HEK293T (cell line): ENCODE measurements at regions not wholly inside any gene's neighbourhood (a gene's known extent, or its start where the extent isn't known, plus 50 kb on each side); places are given as distances from the start of the nearest gene placed in this dataset.

Source experiments
- CTCF ChIA-PET: fragments of 350-600 bp; formaldehyde crosslinking; extraction: SDS; loops from one replicate; lab custom pipeline; 2021; ENCODE audit warnings: antibody characterized with exemption, inconsistent platforms; lab: Yijun Ruan, JAX
- POLR2A ChIA-PET: fragments of 350-600 bp; formaldehyde crosslinking; extraction: SDS; loops from one replicate; lab custom pipeline; 2020; ENCODE audit warnings: antibody characterized with exemption, inconsistent platforms; lab: Yijun Ruan, JAX
- DNase-seq: peaks from one replicate; pipeline ENCODE4 v3.0.0; 2012; ENCODE audit warnings: mixed read lengths; ENCODE audit errors: extremely low spot score
- ARNT ChIP-seq: fragments of 450-650 bp; IDR thresholded peaks from 2 replicates; pipeline ENCODE4 v1.6.1; 2017; ENCODE audit warnings: mild to moderate bottlenecking
- BHLHE40 ChIP-seq: fragments of 450-650 bp; IDR thresholded peaks from 2 replicates; pipeline ENCODE4 v1.6.1; 2016; ENCODE audit warnings: mild to moderate bottlenecking, moderate library complexity, borderline replicate concordance
- CTBP1 ChIP-seq: fragments of 450-650 bp; IDR thresholded peaks from 2 replicates; pipeline ENCODE4 v1.6.1; 2016; ENCODE audit warnings: borderline replicate concordance
- ELF4 ChIP-seq: fragments of 450-650 bp; IDR thresholded peaks from 2 replicates; pipeline ENCODE4 v1.6.1; 2017; ENCODE audit warnings: antibody characterized with exemption
- FOXA1 ChIP-seq: fragments of 450-650 bp; IDR thresholded peaks from 2 replicates; pipeline ENCODE4 v1.6.1; 2016; ENCODE audit warnings: mild to moderate bottlenecking
- FOXK2 ChIP-seq: fragments of 450-650 bp; IDR thresholded peaks from 2 replicates; pipeline ENCODE4 v1.6.1; 2016; ENCODE audit warnings: mild to moderate bottlenecking
- FOXM1 ChIP-seq: fragments of 450-650 bp; IDR thresholded peaks from 2 replicates; pipeline ENCODE4 v1.6.1; 2017; ENCODE audit warnings: mild to moderate bottlenecking, borderline replicate concordance
- HDGF ChIP-seq: fragments of 450-650 bp; IDR thresholded peaks from 2 replicates; pipeline ENCODE4 v1.6.1; 2017; ENCODE audit warnings: antibody characterized with exemption, borderline replicate concordance
- L3MBTL2 ChIP-seq: fragments of 450-650 bp; conservative IDR thresholded peaks from 2 replicates; pipeline ENCODE4 v1.6.1; 2016; ENCODE audit warnings: mild to moderate bottlenecking
- LEF1 ChIP-seq: fragments of 450-650 bp; IDR thresholded peaks from 2 replicates; pipeline ENCODE4 v1.6.1; 2017; ENCODE audit warnings: mild to moderate bottlenecking, borderline replicate concordance
- NFRKB ChIP-seq: fragments of 450-650 bp; IDR thresholded peaks from 2 replicates; pipeline ENCODE4 v1.6.1; 2016; ENCODE audit warnings: mild to moderate bottlenecking, moderate library complexity
- PKNOX1 ChIP-seq: fragments of 450-650 bp; IDR thresholded peaks from 2 replicates; pipeline ENCODE4 v1.6.1; 2016
- SP1 ChIP-seq: fragments of 450-650 bp; IDR thresholded peaks from 2 replicates; pipeline ENCODE4 v1.6.1; 2017
- SUZ12 ChIP-seq: fragments of 450-650 bp; IDR thresholded peaks from 2 replicates; pipeline ENCODE4 v1.6.1; 2016; ENCODE audit warnings: mild to moderate bottlenecking
- TARDBP ChIP-seq: fragments of 450-650 bp; IDR thresholded peaks from 2 replicates; pipeline ENCODE4 v1.6.1; 2016
- ZNF384 ChIP-seq: fragments of 450-650 bp; IDR thresholded peaks from 2 replicates; pipeline ENCODE4 v1.6.1; 2016

- DNase-seq: no peak
- no peak for TF ChIP-seq FOXA1
- no peak for TF ChIP-seq SUZ12
- TF ChIP-seq TARDBP: no peak
- TF ChIP-seq L3MBTL2: no peak
- no peak for TF ChIP-seq FOXM1
- no peak for TF ChIP-seq LEF1
- TF ChIP-seq HDGF: no peak
- TF ChIP-seq ARNT: no peak
- no peak for TF ChIP-seq CTBP1
- no peak for TF ChIP-seq FOXK2
- ChIA-PET POLR2A (no interaction called here), CTCF (interaction anchor here (1.5 kb wide), 1 partner anchor 67 kb away, joined by 4 read pairs; no protein-coding TSS in a partner anchor)
These were observed 185.1 kb downstream of the CDH26 start for GRCh38 chr20:60143261-60143842.

GRCh38 chr20:60144404-60144803, 186.2 kb downstream of the CDH26 start:
- no peak for DNase-seq
- TF ChIP-seq ARNT: no peak
- TF ChIP-seq SUZ12: no peak
- TF ChIP-seq BHLHE40: no peak
- no peak for TF ChIP-seq SP1
- no peak for TF ChIP-seq PKNOX1
- TF ChIP-seq ZNF384: no peak
- no peak for TF ChIP-seq L3MBTL2
- no peak for TF ChIP-seq TARDBP
- no peak for TF ChIP-seq HDGF
- no peak for TF ChIP-seq ELF4
- TF ChIP-seq FOXK2: no peak
- TF ChIP-seq NFRKB: no peak
- TF ChIP-seq LEF1: no peak
- TF ChIP-seq FOXM1: no peak
- no peak for TF ChIP-seq FOXA1
- POLR2A ChIA-PET: no interaction called here
- CTCF ChIA-PET: no interaction called here

GRCh38 chr20:60144974-60145527, 186.8 kb downstream of the CDH26 start:
- no peak for DNase-seq
- ChIA-PET CTCF (no interaction called here), POLR2A (no interaction called here)
- no peak for TF ChIP-seq FOXA1
- TF ChIP-seq ARNT: no peak
- no peak for TF ChIP-seq FOXK2
- no peak for TF ChIP-seq L3MBTL2
- TF ChIP-seq TARDBP: no peak
- TF ChIP-seq FOXM1: no peak
- no peak for TF ChIP-seq SP1
- no peak for TF ChIP-seq PKNOX1
- no peak for TF ChIP-seq ZNF384
- TF ChIP-seq ELF4: no peak
- no peak for TF ChIP-seq LEF1

GRCh38 chr20:60147004-60147403, 188.8 kb downstream of the CDH26 start:
- TF ChIP-seq HDGF (no peak), ARNT (no peak), LEF1 (no peak), SUZ12 (no peak), NFRKB (no peak), BHLHE40 (no peak), FOXK2 (no peak), ZNF384 (no peak), L3MBTL2 (no peak), PKNOX1 (no peak), CTBP1 (no peak), FOXA1 (no peak), SP1 (no peak), ELF4 (no peak)
- ChIA-PET POLR2A (no interaction called here), CTCF (no interaction called here)
- DNase-seq: no peak

DNA sequence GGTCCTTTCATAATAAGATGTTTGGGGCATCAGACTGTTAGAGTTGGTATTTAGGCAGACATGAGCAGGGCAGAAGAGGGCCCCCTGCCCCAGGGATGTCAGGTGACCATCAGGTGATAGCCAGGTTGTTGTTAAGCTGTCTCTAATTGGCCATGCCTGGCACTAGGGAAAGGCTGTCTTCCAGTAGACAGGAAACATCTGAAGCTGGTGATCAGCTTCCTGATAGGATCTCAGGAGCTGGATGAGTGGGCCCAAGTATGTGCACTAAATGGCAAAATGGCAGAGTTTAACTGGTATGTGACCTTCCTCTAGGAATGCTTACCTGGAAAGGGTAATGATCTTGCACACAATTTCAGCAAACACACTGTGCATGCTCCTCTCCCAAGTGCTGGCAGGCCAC, 190.7 kb downstream of the CDH26 start:
- POLR2A ChIA-PET: no interaction called here
- CTCF ChIA-PET: interaction anchor here (0.6 kb wide), 1 partner anchor 513 kb away, joined by 3 read pairs; no protein-coding TSS in a partner anchor
- TF ChIP-seq FOXA1 (no peak), ELF4 (no peak), CTBP1 (no peak), NFRKB (no peak), FOXM1 (no peak)
- DNase-seq: no peak

DNA sequence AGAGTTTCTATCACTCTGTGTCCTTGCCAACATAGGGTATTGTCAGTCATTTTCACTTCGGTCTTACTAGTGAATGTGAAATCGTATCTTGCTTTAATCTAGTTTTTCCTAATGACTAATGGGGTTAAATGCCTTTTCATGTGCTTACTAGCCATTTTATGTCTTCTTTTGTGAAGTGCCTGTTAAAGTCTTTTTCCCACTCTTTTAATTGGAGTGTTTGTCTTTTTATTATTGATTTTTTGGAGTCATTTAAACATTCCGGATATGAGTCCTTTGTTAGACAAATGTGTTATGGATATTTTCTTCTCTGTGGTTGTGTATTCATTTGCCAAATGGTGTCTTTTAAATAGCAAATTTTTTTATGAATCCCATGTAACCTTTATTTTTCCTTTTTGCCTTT, 194.6 kb downstream of the CDH26 start:
- TF ChIP-seq NFRKB (no peak), SUZ12 (no peak), TARDBP (no peak), HDGF (no peak), L3MBTL2 (no peak), ELF4 (no peak), ZNF384 (no peak), BHLHE40 (no peak), FOXK2 (no peak), PKNOX1 (no peak)
- no peak for DNase-seq
- POLR2A ChIA-PET: no interaction called here
- CTCF ChIA-PET: no interaction called here
